Femur (tissue), 1 donor: ENCODE measurements at regions not wholly inside any gene's neighbourhood (a gene's known extent, or its start where the extent isn't known, plus 50 kb on each side); places are given as distances from the start of the nearest gene placed in this dataset.

Experiments used
- DNase-seq: peaks from one replicate; pipeline ENCODE4 v3.0.0-alpha.2; 2017

GRCh38 chr4:148800336-148800885, 358.2 kb upstream of the NR3C2 start:
- DNase-seq: no peak

- no peak for DNase-seq
Measured at GRCh38 chr4:148795156-148795864, 353.1 kb upstream of the NR3C2 start.

- DNase-seq: no peak
Measured at GRCh38 chr4:148793221-148793620, 351.0 kb upstream of the NR3C2 start.

DNA sequence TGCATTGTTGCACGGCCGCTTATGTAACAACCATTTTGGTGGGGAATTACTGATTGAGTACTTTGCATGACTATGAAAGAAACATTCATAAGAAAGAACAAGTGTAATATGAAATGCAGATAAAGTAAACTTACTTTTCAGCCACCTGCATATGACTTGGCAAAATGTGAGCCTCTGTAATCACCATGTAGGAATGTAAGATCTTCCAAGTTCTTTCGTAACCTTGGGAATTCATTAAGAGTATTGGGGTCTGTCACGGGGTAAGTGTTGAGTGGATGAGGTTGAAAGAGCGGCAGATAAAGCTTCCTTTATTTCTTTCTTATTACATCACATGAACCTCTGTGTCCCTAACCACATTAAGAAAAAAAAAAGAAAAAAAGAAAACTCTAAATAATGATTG, 348.5 kb upstream of the NR3C2 start:
- no peak for DNase-seq

GRCh38 chr4:148790246-148790645, 348.0 kb upstream of the NR3C2 start:
- no peak for DNase-seq

DNA sequence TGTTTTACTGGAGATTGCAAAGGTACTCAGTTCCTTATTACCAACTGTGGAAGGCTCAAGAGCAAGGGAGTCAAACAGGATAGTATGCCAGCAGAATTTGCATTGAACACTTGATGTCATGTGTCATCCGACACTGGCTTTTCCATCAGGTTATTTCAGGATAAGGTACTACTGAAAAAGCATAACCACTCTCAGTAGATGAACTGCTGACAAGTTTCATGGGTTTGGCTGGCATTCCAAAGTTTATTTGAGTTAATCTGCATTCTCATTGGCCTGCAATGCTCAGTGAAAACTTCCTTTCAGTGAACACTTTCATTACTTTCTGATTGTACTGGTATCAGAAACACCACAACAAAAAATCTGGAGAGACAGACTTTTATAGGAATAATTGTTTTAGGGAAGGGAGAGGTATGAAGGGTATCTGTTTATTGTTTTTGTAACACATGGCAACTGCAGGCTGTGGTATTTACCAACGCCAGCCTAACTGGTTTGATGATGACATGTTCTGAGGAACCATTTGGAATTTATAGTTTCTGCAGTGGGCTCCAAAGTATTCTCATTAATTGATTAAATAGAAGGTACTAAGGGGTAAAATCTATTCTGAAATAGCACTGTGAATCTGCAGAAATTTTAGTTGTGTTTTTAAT, 345.7 kb upstream of the NR3C2 start:
- no peak for DNase-seq

DNA sequence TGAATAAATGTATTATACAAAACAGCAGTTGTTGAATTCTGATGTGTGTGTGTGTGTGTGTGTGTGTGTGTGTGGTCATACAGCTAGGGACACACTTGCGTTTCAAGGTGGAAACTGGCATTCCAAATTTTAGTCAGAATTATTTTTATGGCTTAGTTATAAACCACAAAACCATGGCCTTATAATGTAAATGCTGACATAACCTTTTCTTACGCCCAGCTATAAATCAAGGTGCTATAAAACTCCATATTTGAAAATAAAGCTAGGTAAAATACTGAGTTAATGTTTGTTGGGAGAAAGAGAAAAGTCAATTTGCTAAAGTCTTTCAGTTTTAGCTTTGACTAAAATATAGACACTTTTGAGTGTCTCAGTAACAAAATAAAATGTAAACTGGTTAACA, 345.1 kb upstream of the NR3C2 start:
- DNase-seq: no peak

- DNase-seq: no peak
Measured at GRCh38 chr4:148786699-148787098, 344.5 kb upstream of the NR3C2 start.

GRCh38 chr4:148782284-148782683, 340.1 kb upstream of the NR3C2 start:
- DNase-seq: no peak

GRCh38 chr4:148780426-148781005, 338.3 kb upstream of the NR3C2 start:
- DNase-seq: no peak

DNA sequence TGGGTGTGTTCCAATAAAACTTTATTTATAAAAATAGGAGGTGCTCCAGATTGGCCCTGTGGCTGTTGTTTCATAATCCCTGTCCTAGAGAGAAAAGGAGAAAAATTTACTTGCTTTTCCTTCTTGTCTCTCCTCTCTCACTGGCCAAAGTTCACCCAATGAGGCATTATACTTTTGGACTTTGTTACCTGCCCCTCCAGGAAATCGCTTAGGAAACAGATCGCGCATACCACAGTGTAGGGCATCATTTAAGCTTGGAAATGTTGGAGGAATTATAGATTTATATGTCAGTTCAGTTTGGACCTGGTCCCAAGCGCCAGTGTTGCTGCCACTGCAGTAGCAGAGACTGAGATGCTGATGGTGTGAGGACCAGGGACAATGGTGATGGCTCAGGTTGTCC, 337.6 kb upstream of the NR3C2 start:
- no peak for DNase-seq

- DNase-seq: no peak
Measured at GRCh38 chr4:148778980-148779675, 336.9 kb upstream of the NR3C2 start.

DNA sequence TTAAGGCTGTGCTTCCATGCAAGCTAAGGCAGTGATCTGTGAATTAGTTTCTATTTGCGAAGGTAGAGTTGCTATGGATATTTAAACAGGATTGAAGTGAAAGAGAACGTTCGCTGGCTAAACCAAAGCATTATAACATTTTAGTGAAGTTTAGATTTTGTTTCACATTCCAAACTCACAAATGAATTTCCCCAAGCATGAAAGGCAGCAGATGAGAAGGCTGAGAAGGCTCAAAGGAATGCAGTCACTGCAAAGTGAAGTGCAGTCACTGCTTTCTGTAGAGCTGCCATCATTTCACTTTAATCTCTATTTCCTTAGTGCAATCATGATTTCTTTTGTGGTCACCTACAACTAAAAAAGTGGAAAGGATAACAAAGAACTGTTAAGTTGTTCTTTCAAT, 334.7 kb upstream of the NR3C2 start:
- no peak for DNase-seq

GRCh38 chr4:148774134-148774533, 331.9 kb upstream of the NR3C2 start:
- no peak for DNase-seq

GRCh38 chr4:148773313-148773712, 331.1 kb upstream of the NR3C2 start:
- DNase-seq: no peak

DNA sequence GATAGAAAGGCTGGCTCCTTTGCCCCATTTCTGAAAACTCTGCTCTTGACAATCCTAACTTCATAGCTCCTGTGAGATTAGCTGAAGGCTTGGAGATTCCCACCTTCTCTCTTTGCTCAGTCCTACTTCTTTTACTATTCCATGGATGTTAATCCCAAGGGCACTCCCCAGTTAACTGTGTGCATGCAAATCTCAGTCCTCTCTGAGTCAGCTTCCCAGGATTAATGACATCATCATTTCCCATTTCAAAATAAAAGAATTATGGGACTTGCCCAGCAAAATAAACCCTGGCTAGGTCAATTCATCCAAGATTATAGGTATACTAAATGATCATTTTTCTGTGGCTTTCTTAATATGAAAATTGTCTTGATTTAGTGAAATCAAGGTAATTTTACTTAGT, 328.6 kb upstream of the NR3C2 start:
- no peak for DNase-seq

GRCh38 chr4:148770377-148770776, 328.2 kb upstream of the NR3C2 start:
- DNase-seq: no peak

DNA sequence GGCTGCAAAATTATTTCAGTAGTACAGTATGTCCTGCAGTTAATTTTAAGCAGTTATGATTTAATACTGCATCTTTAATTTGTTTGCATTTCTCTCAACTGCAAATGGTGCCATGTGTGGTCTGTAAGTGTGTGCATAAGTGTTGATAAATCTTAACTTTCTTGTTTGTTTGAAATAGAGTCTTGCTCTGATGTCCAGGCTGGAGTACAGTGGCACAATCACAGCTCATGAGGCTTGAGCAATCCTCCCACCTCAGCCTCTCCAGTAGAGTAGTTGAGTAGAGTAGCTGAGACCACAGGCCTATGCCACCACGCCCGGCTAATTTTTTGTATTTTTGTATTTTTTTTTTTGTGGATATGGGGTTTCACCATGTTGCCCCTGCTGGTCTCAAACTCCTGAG, 322.5 kb upstream of the NR3C2 start:
- DNase-seq: no peak

- no peak for DNase-seq
Measured at GRCh38 chr4:148757171-148757570, 315.0 kb upstream of the NR3C2 start.

- DNase-seq: no peak
Measured at GRCh38 chr4:148749403-148749802, 307.2 kb upstream of the NR3C2 start.

GRCh38 chr4:148747721-148748268, 305.6 kb upstream of the NR3C2 start:
- DNase-seq: no peak

GRCh38 chr4:148740701-148741100, 298.5 kb upstream of the NR3C2 start:
- no peak for DNase-seq

- peak; percentile 17 for DNase-seq
Measured at GRCh38 chr4:148737061-148737770, 295.0 kb upstream of the NR3C2 start.
